ENCODE measurements at regions not wholly inside any gene's neighbourhood (a gene's known extent, or its start where the extent isn't known, plus 50 kb on each side); places are given as distances from the start of the nearest gene placed in this dataset.

GRCh38 chr16:86868070-86868469 is 289.7 kb downstream of the FOXL1 start:
- no peak overlapping the region for H3K4me3 ChIP-seq
- H3K4me1 ChIP-seq (ENCODE audit: low read depth): peaks cover 27% of the 10 kb centered on the region
- H3K27ac ChIP-seq: no peak overlapping the region
- no peak for DNase-seq (ENCODE audit: low read depth in 1 of 2, low spot score in 1 of 2)
- TF ChIP-seq CTCF (IDR thresholded peaks at IDR 0.05; ENCODE audit: low read depth, low read length): no peak
- H3K9me3 ChIP-seq (ENCODE audit: low read depth): no peaks in the 10 kb centered on the region
- H3K27me3 ChIP-seq: no peaks in the 10 kb centered on the region
- H3K36me3 ChIP-seq: no peaks in the 10 kb centered on the region

- no peaks in the 10 kb centered on the region for H3K27me3 ChIP-seq
- H3K27ac ChIP-seq: no peak overlapping the region
Observed at GRCh38 chr16:86868786-86869185, 290.4 kb downstream of the FOXL1 start.

GRCh38 chr16:86869288-86870022 is 291.1 kb downstream of the FOXL1 start:
- Histone ChIP-seq H3K27ac (no peak overlapping the region), H3K36me3 (no peaks in the 10 kb centered on the region), H3K4me3 (no peak overlapping the region), H3K27me3 (no peaks in the 10 kb centered on the region), H3K4me1 (ENCODE audit: low read depth) (peaks cover 27% of the 10 kb centered on the region), H3K9me3 (ENCODE audit: low read depth) (no peaks in the 10 kb centered on the region)
- DNase-seq (ENCODE audit: low read depth in 1 of 2, low spot score in 1 of 2): no peak
- TF ChIP-seq CTCF (IDR thresholded peaks at IDR 0.05; ENCODE audit: low read depth, low read length): no peak

More at GRCh38 chr16:86868786-86869185, 290.4 kb downstream of the FOXL1 start:
- H3K4me1 ChIP-seq (ENCODE audit: low read depth): peaks cover 27% of the 10 kb centered on the region
- TF ChIP-seq CTCF (IDR thresholded peaks at IDR 0.05; ENCODE audit: low read depth, low read length): no peak
- DNase-seq (ENCODE audit: low read depth in 1 of 2, low spot score in 1 of 2): no peak
- no peaks in the 10 kb centered on the region for H3K36me3 ChIP-seq
- H3K9me3 ChIP-seq (ENCODE audit: low read depth): no peaks in the 10 kb centered on the region
- no peak overlapping the region for H3K4me3 ChIP-seq

GRCh38 chr16:86870380-86870779 is 292.0 kb downstream of the FOXL1 start:
- Histone ChIP-seq H3K27me3 (no peaks in the 10 kb centered on the region), H3K36me3 (no peaks in the 10 kb centered on the region), H3K27ac (no peak overlapping the region), H3K4me3 (no peak overlapping the region), H3K9me3 (ENCODE audit: low read depth) (no peaks in the 10 kb centered on the region), H3K4me1 (ENCODE audit: low read depth) (peaks cover 23% of the 10 kb centered on the region)
- no peak for DNase-seq (ENCODE audit: low read depth in 1 of 2, low spot score in 1 of 2)
- TF ChIP-seq CTCF (IDR thresholded peaks at IDR 0.05; ENCODE audit: low read depth, low read length): no peak

GRCh38 chr16:86872131-86872530 is 293.8 kb downstream of the FOXL1 start:
- H3K4me1 ChIP-seq (ENCODE audit: low read depth): peaks cover 8% of the 10 kb centered on the region
- no peak overlapping the region for H3K4me3 ChIP-seq
- no peak for DNase-seq (ENCODE audit: low read depth in 1 of 2, low spot score in 1 of 2)
- no peaks in the 10 kb centered on the region for H3K27me3 ChIP-seq
- no peaks in the 10 kb centered on the region for H3K36me3 ChIP-seq
- TF ChIP-seq CTCF (IDR thresholded peaks at IDR 0.05; ENCODE audit: low read depth, low read length): no peak
- no peak overlapping the region for H3K27ac ChIP-seq
- H3K9me3 ChIP-seq (ENCODE audit: low read depth): no peaks in the 10 kb centered on the region

Data from cardiac muscle cell (in vitro differentiated cells and primary cell).